ENCODE measurements at regions not wholly inside any gene's neighbourhood (a gene's known extent, or its start where the extent isn't known, plus 50 kb on each side); places are given as distances from the start of the nearest gene placed in this dataset.

DNA sequence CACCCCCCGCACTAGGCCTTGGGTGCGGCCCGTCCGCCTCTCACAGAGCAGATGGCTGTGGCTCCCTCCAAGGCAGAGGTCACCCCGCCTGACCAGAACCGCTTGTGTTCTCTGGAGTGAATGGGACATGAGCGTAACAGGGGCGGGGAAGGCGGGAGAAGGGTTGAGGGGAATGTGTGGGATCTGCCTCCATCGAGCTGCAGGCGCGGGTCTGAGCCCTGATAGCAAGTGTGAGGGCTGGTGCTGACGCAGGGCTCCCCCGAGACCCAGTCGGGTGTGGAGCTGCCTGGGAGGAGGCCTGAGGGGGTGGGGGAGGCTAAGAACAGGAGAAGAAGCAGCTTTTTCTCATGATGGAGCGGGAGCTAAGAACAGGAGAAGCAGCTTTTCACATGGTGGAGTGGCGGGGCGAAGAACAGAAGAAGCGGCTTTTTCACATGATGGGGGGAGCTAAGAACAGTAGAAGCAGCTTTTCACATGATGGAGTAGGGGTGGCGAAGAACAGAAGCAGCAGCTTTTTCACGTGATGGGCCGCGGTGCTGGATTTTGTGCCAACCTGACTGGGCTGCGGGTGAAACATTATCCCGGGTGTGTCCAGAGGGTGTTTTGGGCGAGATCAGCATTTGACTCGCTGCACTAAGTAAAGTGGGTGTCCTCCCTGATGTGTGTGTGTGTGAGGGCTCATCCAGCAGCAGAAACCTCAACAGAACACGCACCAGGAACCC is 169.3 kb downstream of the TTLL2 start:
- no peak for TF ChIP-seq ZBTB33 (IDR thresholded peaks at IDR 0.05; ENCODE audit: borderline replicate concordance, low read depth)
- TF ChIP-seq SIN3A (IDR thresholded peaks at IDR 0.05; ENCODE audit: borderline replicate concordance, low read depth, low read length), result no peak
- no peak for TF ChIP-seq SMC3 (IDR thresholded peaks at IDR 0.05; ENCODE audit: low read depth, low read length)
- no peak for TF ChIP-seq PBX3 (IDR thresholded peaks at IDR 0.05)
- TF ChIP-seq CHD2 (IDR thresholded peaks at IDR 0.05; ENCODE audit: low read length, partially characterized antibody), result no peak
- TF ChIP-seq NFIC (IDR thresholded peaks at IDR 0.05; ENCODE audit: borderline replicate concordance), result no peak
- TF ChIP-seq POLR2AphosphoS5 (IDR thresholded peaks at IDR 0.05; ENCODE audit: low read depth, low read length), result no peak
- TF ChIP-seq FOSL2 (IDR thresholded peaks at IDR 0.05; ENCODE audit: borderline replicate concordance, low read depth), result no peak
- no peak for TF ChIP-seq JUND (IDR thresholded peaks at IDR 0.05)
- no peak for TF ChIP-seq TEAD4 (IDR thresholded peaks at IDR 0.05; ENCODE audit: borderline replicate concordance, insufficient read depth)

GRCh38 chr6:167494698-167495435 is 170.0 kb downstream of the TTLL2 start:
- CTCF ChIA-PET, result interaction anchor here (0.9 to 1.6 kb wide), 4 partner anchors 9 to 371 kb away, joined by 3 to 7 read pairs (median 4); no protein-coding TSS in a partner anchor
- Histone ChIP-seq H3K4me1 (ENCODE audit: control insufficient read depth in 1 of 2, insufficient read depth in 2 of 2, low read depth in 1 of 2, low read length in 1 of 2) (peaks cover 0 to 7% of the 10 kb centered on the region in 2 experiments; a peak in 1 of 4 replicates), H3F3A (replicated peaks; ENCODE audit: insufficient read depth) (no peaks in the 10 kb centered on the region), H3K4me3 (ENCODE audit: low read depth in 2 of 2, low read length in 1 of 2) (no peak overlapping the region), H3K27ac (ENCODE audit: low read depth in 2 of 2, low read length in 1 of 2) (no peak overlapping the region), H3K27me3 (ENCODE audit: insufficient read depth) (no peaks in the 10 kb centered on the region), H3K9me2 (no peaks in the 10 kb centered on the region), H3K9ac (no peak overlapping the region), H4K20me1 (ENCODE audit: insufficient read depth) (no peaks in the 10 kb centered on the region), H3K36me3 (replicated peaks in 1 of 2; ENCODE audit: control insufficient read depth in 1 of 2, insufficient read depth in 2 of 2, low read length in 1 of 2) (no peaks in the 10 kb centered on the region), H2AFZ (ENCODE audit: low read depth) (no peak overlapping the region), H3K79me2 (ENCODE audit: insufficient read depth) (no peaks in the 10 kb centered on the region), H3K4me2 (no peak overlapping the region), H3K9me3 (no peaks in the 10 kb centered on the region)
- 72% methylated on average over 22 of the region's 23 CpGs for WGBS (ENCODE audit: low lambda C conversion rate)
- POLR2A ChIA-PET, result no interaction called here
- TF ChIP-seq MXI1 (IDR thresholded peaks at IDR 0.05; ENCODE audit: low read depth, low read length) (no peak), FOSL2 (IDR thresholded peaks at IDR 0.05; ENCODE audit: borderline replicate concordance, low read depth) (no peak), GATA2 (CRISPR knock-in tag; IDR thresholded peaks at IDR 0.05) (no peak), SMC3 (IDR thresholded peaks at IDR 0.05; ENCODE audit: low read depth, low read length) (no peak), FOXM1 (IDR thresholded peaks at IDR 0.05; ENCODE audit: low read depth) (no peak), NRF1 (IDR thresholded peaks at IDR 0.05; ENCODE audit: low read depth, low read length) (no peak), IRF3 (IDR thresholded peaks at IDR 0.05; ENCODE audit: low read depth, low read length) (no peak), FOXJ3 (CRISPR knock-in tag; IDR thresholded peaks at IDR 0.05) (no peak), PBX3 (IDR thresholded peaks at IDR 0.05) (no peak), MEF2A (IDR thresholded peaks at IDR 0.05; ENCODE audit: borderline replicate concordance, low read depth) (no peak), GABPA (IDR thresholded peaks at IDR 0.05; ENCODE audit: low read depth) (no peak), USF1 (IDR thresholded peaks at IDR 0.05; ENCODE audit: borderline replicate concordance, low read depth) (no peak)
- no peak for DNase-seq

More for the DNA sequence above, 169.3 kb downstream of the TTLL2 start:
- Histone ChIP-seq H3K9me3 (no peaks in the 10 kb centered on the region), H3K27ac (ENCODE audit: low read depth in 2 of 2, low read length in 1 of 2) (no peak overlapping the region), H3K27me3 (ENCODE audit: insufficient read depth) (no peaks in the 10 kb centered on the region), H3F3A (replicated peaks; ENCODE audit: insufficient read depth) (no peaks in the 10 kb centered on the region), H3K79me2 (ENCODE audit: insufficient read depth) (no peaks in the 10 kb centered on the region), H3K4me1 (ENCODE audit: control insufficient read depth in 1 of 2, insufficient read depth in 2 of 2, low read depth in 1 of 2, low read length in 1 of 2) (peaks cover 0 to 7% of the 10 kb centered on the region in 2 experiments; a peak in 1 of 4 replicates), H2AFZ (ENCODE audit: low read depth) (no peak overlapping the region), H3K9me2 (no peaks in the 10 kb centered on the region), H4K20me1 (ENCODE audit: insufficient read depth) (no peaks in the 10 kb centered on the region), H3K4me2 (no peak overlapping the region), H3K4me3 (ENCODE audit: low read depth in 2 of 2, low read length in 1 of 2) (no peak overlapping the region), H3K9ac (no peak overlapping the region), H3K36me3 (replicated peaks in 1 of 2; ENCODE audit: control insufficient read depth in 1 of 2, insufficient read depth in 2 of 2, low read length in 1 of 2) (no peaks in the 10 kb centered on the region)
- WGBS (ENCODE audit: low lambda C conversion rate), result 64% methylated on average over 28 of the region's 28 CpGs
- DNase-seq, result no peak
- CTCF ChIA-PET, result interaction anchor here (1.1 to 1.6 kb wide), 2 partner anchors 9 to 371 kb away, joined by 3 to 6 read pairs; no protein-coding TSS in a partner anchor
- POLR2A ChIA-PET, result no interaction called here

Data from SK-N-SH (cell line).